Neural cell (in vitro differentiated cells): ENCODE measurements at regions not wholly inside any gene's neighbourhood (a gene's known extent, or its start where the extent isn't known, plus 50 kb on each side); places are given as distances from the start of the nearest gene placed in this dataset.

ENCODE experiments used
- H2AFZ ChIP-seq: fragments of 200-600, 300-800 bp; sonication (generic), shearing (Covaris generic); 2 replicates; pipeline ENCODE4 v1.6.0; 2014; ENCODE audit warnings: low read depth, mild to moderate bottlenecking, antibody characterized with exemption, low read length, moderate library complexity
- H3F3A ChIP-seq: fragments of 200-600 bp; shearing (Covaris generic); 2 replicates; pipeline ENCODE4 v1.6.1; 2016; ENCODE audit warnings: mild to moderate bottlenecking, moderate library complexity, mixed read lengths, antibody characterized with exemption, low read length; ENCODE audit not compliant: insufficient read depth, poor library complexity, severe bottlenecking
- H3K27ac ChIP-seq: fragments of 200-600, 300-800 bp; sonication (generic), shearing (Covaris generic); 2 replicates; pipeline ENCODE4 v1.5.1; 2014; ENCODE audit warnings: mild to moderate bottlenecking, low read length, moderate library complexity
- H3K27me3 ChIP-seq: fragments of 300-800, 200-600 bp; sonication (generic), shearing (Covaris generic); 2 replicates; pipeline ENCODE4 v1.6.0; 2014; ENCODE audit warnings: mild to moderate bottlenecking, low read depth, low read length, moderate library complexity; ENCODE audit not compliant: insufficient read depth
- H3K36me3 ChIP-seq: fragments of 300-800, 200-600 bp; sonication (generic), shearing (Covaris generic); 2 replicates; pipeline ENCODE4 v1.5.1; 2014; ENCODE audit warnings: mild to moderate bottlenecking, antibody characterized with exemption, low read length, moderate library complexity; ENCODE audit not compliant: insufficient read depth
- H3K4me2 ChIP-seq: fragments of 300-800, 200-600 bp; sonication (generic), shearing (Covaris generic); 2 replicates; pipeline ENCODE4 v1.6.0; 2014; ENCODE audit warnings: mild to moderate bottlenecking, low read length
- H3K4me3 ChIP-seq: fragments of 300-800, 200-600 bp; sonication (generic), shearing (Covaris generic); 2 replicates; pipeline ENCODE4 v1.5.1; 2014; ENCODE audit warnings: mild to moderate bottlenecking, low read length, moderate library complexity
- H3K79me2 ChIP-seq: fragments of 200-600 bp; shearing (Covaris generic); replicated peaks from 2 replicates; pipeline ENCODE4 v1.6.0; 2014; ENCODE audit warnings: mild to moderate bottlenecking, low read length, moderate library complexity; ENCODE audit not compliant: insufficient read depth
- H3K9ac ChIP-seq: fragments of 300-800, 200-600 bp; sonication (generic), shearing (Covaris generic); 2 replicates; pipeline ENCODE4 v1.6.1; 2016; ENCODE audit warnings: mild to moderate bottlenecking, low read length, mixed read lengths
- H3K9me2 ChIP-seq: fragments of 200-600 bp; shearing (Covaris generic); 2 replicates; pipeline ENCODE4 v1.6.1; 2016; ENCODE audit warnings: mild to moderate bottlenecking, low read length, mixed read lengths; ENCODE audit not compliant: insufficient read depth
- H3K9me3 ChIP-seq: fragments of 200-600, 300-800 bp; sonication (generic), shearing (Covaris generic); 2 replicates; pipeline ENCODE4 v1.6.1; 2016; ENCODE audit warnings: mild to moderate bottlenecking, mixed run types, low read length, moderate library complexity, mixed read lengths
- H4K20me1 ChIP-seq: fragments of 200-600 bp; shearing (Covaris generic); 2 replicates; pipeline ENCODE4 v1.6.1; 2016; ENCODE audit warnings: mild to moderate bottlenecking, mixed run types; ENCODE audit not compliant: insufficient read depth
- CTCF ChIP-seq: fragments of 450-650 bp; IDR thresholded peaks from 2 replicates; pipeline ENCODE4 v1.5.1; 2014; ENCODE audit warnings: antibody characterized with exemption, mild to moderate bottlenecking, moderate library complexity; ENCODE audit not compliant: poor library complexity, severe bottlenecking
- EP300 ChIP-seq: fragments of 450-650 bp; conservative IDR thresholded peaks from 2 replicates; pipeline ENCODE4 v1.6.1; 2014; ENCODE audit warnings: antibody characterized with exemption, mild to moderate bottlenecking, moderate library complexity; ENCODE audit not compliant: poor library complexity, severe bottlenecking
- EZH2 ChIP-seq: fragments of 200-600, 300-800 bp; shearing (Covaris generic), sonication (generic); IDR thresholded peaks from 2 replicates; pipeline ENCODE4 v1.6.1; 2014; ENCODE audit warnings: antibody characterized with exemption, low read length, borderline replicate concordance, mild to moderate bottlenecking; ENCODE audit not compliant: insufficient read depth, poor library complexity, severe bottlenecking
- MXI1 ChIP-seq: fragments of 450-650 bp; conservative IDR thresholded peaks from 2 replicates; pipeline ENCODE4 v1.6.1; 2014; ENCODE audit warnings: antibody characterized with exemption, mild to moderate bottlenecking; ENCODE audit not compliant: poor library complexity, severe bottlenecking
- POLR2AphosphoS5 ChIP-seq: IDR thresholded peaks from 2 replicates; pipeline ENCODE4 v1.6.1; 2012
- RAD21 ChIP-seq: fragments of 450-650 bp; conservative IDR thresholded peaks from 2 replicates; pipeline ENCODE4 v1.6.1; 2014; ENCODE audit warnings: antibody characterized with exemption, mild to moderate bottlenecking, moderate library complexity
- REST ChIP-seq: IDR thresholded peaks from 2 replicates; pipeline ENCODE4 v1.6.1; 2012; ENCODE audit warnings: borderline replicate concordance
- SMC3 ChIP-seq: fragments of 450-650 bp; conservative IDR thresholded peaks from 2 replicates; pipeline ENCODE4 v1.6.1; 2014; ENCODE audit warnings: antibody characterized with exemption, mild to moderate bottlenecking, moderate library complexity; ENCODE audit not compliant: poor library complexity
- TAF1 ChIP-seq: IDR thresholded peaks from 2 replicates; pipeline ENCODE4 v1.6.1; 2012; ENCODE audit warnings: low read depth

DNA sequence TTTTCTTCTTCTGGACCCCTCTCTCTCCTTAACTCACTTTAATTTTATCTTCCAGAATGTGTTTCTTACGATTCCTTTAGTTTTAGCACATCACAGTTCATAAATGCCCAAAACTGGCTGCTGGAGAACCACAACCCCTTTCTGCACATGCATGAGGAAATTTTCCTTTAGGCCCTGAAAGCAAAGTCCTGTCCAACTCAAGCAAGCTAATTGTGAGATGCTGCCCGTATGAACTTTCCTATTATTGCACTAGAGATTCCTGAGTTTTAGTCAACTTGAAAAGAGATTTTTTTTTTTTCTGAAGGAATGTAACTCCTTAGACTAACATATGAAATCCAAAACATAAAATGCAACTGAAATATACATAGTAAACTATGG is 52.1 kb upstream of the DAB2 start:
- Histone ChIP-seq H3K4me2 (no peak overlapping the region), H3F3A (no peaks in the 10 kb centered on the region), H3K36me3 (no peaks in the 10 kb centered on the region), H3K9ac (no peak overlapping the region), H3K79me2 (no peaks in the 10 kb centered on the region), H3K9me3 (no peaks in the 10 kb centered on the region), H3K27me3 (no peaks in the 10 kb centered on the region), H3K9me2 (no peaks in the 10 kb centered on the region), H3K27ac (no peak overlapping the region), H2AFZ (no peak overlapping the region), H4K20me1 (no peaks in the 10 kb centered on the region), H3K4me3 (no peak overlapping the region)
- TF ChIP-seq REST (no peak), MXI1 (no peak), TAF1 (no peak), EZH2 (no peak), RAD21 (no peak), SMC3 (no peak), POLR2AphosphoS5 (no peak), CTCF (no peak), EP300 (no peak)

DNA sequence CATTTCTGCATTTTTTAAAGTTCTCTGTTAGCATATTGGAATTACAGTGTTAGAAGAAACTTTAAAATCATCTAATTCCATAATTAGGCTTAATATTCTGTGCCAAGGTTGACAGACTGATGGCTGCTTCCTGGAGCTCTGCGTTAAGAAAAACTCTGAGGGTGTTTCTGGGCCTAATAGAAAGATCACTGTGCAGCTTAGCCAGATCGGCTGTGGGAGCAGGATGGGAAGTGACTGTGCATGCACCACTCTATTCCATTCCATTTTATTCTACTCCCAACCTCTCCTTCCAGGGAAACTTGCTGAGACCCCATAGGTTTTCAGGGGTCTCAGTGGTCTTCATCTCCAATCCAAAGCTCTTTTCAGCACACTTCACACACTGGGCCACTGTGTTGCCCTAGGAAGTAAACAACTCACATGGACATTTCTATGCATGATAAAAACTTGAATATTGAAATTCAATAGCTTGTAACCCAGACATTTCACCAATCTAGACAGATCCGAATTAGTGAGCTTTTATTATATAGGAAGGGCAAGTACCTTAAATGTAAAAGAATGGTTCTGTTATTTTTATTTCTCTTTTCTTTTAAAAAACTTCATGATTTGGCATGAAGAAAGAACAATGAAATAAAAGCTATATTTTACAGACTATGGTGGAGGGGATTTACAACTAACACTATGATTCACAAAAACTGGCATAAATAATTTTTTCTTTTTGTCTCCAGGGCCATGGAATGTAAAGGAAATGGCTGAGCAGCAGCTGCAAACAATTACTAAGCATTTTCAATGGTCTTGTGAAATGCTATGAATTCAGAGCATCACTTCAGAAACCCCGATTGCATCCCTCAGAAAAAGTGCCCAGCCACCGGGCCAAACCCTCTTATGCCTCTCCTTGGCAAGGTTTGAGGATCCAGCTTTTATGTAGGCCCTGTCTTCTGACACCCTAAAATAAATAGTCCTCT is 51.4 kb upstream of the DAB2 start:
- H3K4me2 ChIP-seq, result no peak overlapping the region
- TF ChIP-seq TAF1 (no peak), SMC3 (no peak), REST (no peak), EP300 (no peak)

More for the DNA sequence above, 51.4 kb upstream of the DAB2 start:
- Histone ChIP-seq H3K9me2 (no peaks in the 10 kb centered on the region), H4K20me1 (no peaks in the 10 kb centered on the region), H3K27me3 (no peaks in the 10 kb centered on the region), H3K79me2 (no peaks in the 10 kb centered on the region), H2AFZ (no peak overlapping the region), H3K27ac (no peak overlapping the region), H3F3A (no peaks in the 10 kb centered on the region), H3K36me3 (no peaks in the 10 kb centered on the region), H3K9ac (no peak overlapping the region), H3K9me3 (no peaks in the 10 kb centered on the region), H3K4me3 (no peak overlapping the region)
